Hematopoietic multipotent progenitor cell treated with erythropoietin and hydrocortisone succinate and interleukin-3 and kit ligand, for 8 days (in vitro differentiated cells): ENCODE measurements at regions not wholly inside any gene's neighbourhood (a gene's known extent, or its start where the extent isn't known, plus 50 kb on each side); places are given as distances from the start of the nearest gene placed in this dataset.

Experiments used
- DNase-seq: peaks from one replicate; pipeline ENCODE4 v3.0.0-alpha.2; 2015

DNA sequence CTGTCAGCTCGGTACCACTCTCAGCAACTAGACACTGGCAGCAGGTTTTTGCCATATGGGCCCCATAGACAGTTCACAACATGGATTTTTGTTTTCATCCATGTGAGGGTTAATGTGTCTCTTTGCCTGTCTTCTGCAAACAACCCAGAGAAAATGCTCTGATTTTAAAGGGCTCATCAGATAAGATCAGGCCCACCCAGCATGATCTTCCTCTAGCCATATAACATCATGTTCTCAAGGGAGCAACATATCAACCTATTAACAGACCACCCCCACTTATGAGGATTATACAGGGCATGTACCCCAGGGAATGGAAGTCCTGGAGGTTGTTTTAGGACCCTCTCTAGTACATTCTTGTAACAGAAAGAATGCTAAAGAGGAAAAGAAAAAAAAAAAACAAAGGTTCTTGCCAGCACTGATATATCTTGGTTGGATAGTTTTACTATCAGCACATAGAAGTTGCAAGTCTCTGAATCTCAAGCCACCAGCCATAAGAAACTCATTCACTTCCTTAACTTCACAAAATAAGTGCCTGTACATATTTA is 1015.1 kb downstream of the TLE4 start:
- no peak for DNase-seq

DNA sequence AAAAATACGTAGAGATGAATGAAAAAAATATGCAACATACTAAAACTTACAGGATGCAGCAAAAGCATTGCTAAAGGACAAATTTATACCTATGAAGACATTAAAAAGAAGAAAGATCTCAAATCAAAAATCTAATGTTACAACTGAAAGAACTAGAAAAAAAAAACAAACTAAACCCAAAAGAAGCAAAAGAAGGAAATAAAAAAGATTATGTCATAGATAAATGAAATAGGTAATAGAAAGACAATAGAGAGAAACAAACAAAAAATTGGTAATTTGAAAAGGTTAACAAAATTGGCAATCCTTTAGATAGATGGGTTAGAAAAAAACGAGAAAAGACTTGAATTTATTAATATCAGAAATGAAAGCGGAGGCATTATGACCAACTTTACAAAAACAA is 1000.2 kb downstream of the TLE4 start:
- no peak for DNase-seq

DNA sequence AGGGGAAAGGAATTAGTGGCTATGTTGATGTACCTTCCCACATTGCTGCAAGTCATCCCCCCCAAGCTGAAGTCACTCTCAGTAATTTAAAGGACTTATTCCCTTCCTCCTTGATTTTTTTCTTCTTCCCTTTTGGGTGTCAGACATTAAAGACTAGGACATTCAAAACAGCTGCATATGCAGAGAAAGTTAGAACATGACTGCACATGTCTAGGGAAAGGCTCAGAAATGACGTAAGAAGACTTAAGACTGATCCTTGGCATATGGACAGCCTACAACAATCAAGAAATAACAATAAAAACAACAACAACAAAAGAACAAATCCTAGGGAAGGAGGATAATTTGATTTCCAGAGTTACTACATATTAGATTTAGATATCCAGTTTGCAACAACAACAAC is 997.5 kb downstream of the TLE4 start:
- DNase-seq = no peak

DNA sequence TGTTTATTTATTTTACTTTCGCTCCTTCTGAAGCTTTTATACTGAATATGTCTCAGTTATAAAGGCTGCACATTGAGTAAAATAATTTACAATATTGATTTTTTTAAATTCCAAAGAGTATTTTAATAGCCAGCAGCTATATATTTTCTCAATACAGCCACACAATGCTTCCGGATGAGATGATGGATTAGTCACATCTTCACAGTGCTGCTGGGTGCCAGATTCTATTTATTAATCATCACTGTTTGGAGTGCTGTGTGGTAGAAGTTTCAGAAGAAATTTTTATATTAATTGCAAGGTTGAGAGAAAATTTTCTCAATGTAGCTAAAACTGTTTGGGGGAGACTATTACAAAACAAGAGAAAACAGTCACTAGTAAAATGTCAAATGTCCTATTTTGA is 989.8 kb downstream of the TLE4 start:
- no peak for DNase-seq

DNA sequence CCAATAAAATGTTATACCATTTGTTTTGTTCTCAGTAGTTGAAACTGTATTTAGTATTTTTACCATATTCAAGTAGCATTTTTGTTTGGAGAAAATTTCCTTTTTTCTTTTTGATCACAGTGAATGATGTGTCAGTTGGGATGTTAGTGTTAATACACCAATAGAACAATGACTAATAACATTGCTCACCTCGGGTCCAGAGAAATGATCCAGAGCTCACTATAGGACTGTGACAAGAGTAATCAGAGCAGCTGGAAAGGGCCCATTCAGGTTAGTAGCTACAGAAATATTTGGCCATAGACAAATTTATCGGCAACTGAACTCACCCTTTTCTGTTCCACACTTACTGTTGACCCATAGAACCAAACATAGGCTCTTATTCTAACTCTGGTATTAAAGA is 989.2 kb downstream of the TLE4 start:
- DNase-seq = no peak

DNA sequence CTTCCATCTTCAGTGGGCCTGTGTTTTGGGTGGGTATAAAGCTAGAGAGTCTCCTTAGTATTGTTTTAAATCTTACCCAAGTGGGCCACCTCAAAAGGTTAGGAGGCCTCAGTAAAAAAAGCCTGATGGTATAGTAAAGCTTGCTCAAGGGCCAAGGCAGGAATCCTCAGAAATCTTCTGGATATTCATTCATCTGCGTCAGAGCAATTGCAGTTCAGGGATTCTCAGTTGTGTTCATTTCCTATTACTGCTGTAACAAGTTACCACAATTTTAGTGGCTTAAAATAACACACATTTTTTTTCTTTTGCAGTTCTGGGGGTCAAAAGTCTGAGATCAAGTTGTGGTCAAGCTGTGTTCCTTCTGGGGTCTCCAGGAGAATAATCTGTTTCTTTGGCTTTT is 985.5 kb downstream of the TLE4 start:
- DNase-seq = no peak

DNA sequence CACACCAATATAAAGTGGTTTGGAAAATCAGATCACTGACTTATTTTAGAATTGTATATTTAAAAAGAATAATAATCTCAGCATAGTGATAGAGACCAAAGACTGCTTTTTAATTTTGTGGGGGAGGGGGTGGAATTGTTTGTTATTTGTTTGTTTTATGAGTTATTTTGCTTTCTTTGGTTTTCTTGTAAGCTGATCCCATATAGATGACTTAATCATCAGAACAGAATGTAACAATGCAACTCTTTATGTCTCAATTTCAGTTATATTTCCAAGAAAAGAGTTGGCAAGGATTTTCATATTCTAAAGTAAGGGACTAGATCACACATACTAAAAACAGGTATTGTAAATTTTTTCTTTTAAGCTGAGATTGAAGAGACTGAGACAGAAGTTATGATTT is 984.9 kb downstream of the TLE4 start:
- DNase-seq = no peak

DNA sequence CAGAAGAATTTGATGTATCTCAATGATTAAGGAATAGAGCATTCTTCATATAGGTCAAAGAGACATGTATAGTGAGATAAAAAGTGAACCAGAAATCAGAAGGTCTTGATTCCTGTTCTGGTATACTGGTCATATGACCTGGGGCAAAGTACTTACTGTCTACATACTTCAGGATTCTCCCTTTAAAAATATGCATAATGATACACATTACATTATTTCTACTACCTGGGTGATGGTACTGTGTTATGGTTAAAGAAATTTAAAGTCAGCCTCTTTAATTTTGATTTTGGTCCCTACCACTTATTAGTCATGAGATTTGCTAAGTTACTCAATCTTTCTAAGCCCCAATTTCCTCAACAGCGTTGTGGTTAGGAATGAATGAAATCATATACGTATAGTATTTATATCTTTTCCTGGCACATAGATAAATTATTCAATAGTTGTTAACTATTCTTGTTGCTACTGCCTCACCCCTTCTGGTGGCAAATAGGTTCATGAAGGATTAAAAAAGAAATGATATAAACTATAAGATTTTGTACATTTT is 984.1 kb downstream of the TLE4 start:
- no peak for DNase-seq

DNA sequence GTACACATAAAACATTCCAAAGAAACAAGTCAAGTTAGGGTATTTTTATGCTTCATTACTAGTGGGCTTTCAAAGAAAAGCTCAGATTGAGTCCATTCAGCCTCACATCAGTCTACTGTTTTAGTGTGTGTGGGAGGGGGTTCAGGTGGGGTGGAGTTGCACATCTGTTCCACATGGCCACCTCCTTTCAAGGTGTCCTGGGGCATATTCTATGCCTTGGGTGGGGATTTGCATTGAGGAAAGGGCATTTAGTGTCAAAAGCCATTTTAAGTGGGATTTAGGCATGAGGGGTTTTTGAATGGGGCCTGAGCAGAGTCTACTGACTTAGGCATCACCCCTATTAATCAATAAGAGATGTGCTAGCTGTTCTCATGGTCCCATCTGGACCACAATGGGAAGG is 983.1 kb downstream of the TLE4 start:
- DNase-seq = no peak

DNA sequence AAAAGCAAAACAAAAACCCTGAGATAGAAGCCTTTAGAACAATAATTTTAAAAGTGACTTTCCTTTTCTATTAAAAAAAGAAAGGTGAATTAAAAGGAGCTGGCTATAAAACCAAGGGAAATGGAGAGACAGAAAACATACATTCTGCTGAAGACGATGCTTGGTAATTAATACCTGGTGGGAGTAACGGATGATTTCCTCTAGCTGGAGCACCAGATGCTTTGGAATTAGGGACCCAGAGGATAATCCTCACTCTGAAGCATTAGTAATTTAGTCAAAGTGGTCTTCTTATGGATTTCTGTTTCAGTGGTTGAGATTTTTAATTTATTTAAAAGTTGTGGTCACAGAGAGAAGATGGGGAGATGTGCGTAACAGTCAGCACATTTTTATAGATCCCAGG is 982.5 kb downstream of the TLE4 start:
- DNase-seq = no peak

DNA sequence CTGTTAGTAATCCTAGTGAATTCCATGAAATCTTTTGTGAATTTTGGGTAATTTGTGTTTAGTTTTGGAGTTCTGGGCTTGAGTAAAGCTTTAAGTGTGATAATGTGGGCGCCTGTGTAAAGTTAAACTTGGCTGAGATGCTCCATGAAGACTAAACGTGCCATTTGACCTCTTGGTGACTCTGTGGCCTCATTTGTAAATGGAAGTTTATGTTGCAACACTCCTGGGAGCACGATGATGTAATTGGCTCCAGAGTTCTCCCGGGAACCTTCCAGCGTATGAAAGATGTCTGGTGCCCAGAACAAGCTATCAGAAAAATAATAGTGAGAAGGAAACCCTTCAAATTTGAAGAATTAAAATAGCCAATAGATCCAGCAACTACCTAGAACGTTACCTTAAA is 981.2 kb downstream of the TLE4 start:
- DNase-seq = no peak

DNA sequence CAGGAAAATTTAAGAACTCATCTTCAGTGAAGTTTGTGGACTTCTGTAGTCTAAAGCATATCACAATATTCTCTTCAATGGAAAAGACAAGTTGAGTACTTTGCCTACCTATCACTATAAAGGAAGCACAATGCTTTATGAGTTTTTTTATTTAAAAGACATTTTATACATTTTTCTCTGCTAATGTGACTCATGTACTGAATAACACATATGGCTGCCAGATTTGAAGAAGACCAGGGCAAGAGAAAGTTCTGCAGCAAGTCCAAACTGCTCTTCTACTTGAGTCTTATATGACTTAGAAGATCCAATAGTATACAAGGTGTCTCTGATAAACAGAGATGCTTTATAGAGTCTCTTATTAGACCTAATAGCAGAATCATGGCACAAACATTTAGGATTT is 978.4 kb downstream of the TLE4 start:
- DNase-seq = no peak

DNA sequence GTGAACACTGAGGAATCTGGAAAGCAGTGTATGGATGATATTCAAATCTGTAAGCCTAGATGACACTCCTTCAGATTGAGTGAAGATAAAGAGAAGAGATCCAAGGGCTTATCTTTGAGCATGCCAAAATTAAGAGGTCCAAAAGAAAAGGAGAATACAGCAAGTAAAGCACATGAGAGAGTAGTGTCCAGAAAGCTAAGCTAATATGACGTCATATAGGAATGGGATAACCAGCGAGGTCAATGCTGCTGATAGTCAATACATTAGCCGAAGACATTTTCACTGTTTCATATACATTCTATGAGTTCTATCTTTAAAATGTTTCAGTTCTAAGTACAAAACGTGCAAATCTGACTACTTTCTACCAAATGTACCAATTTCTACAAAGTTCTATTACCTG is 975.8 kb downstream of the TLE4 start:
- DNase-seq = no peak

DNA sequence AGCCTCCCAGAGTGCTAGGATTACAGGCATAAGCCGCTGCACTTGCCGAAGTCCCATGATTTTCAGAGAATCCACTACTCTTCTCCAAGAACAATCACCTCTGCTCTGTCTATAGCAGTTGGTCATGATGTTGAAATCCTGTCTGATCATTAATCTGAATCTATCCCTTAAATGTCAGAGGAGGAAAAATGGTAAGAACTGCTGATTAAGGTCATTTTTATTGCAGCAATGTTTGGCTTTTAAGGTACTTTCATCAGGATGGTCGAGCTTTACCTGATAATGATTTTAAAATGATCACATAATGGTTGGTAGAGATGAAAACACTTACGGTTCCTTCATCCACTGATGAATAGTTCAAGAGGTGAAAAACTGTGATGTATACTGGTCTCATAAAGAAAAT is 968.6 kb downstream of the TLE4 start:
- DNase-seq = no peak

DNA sequence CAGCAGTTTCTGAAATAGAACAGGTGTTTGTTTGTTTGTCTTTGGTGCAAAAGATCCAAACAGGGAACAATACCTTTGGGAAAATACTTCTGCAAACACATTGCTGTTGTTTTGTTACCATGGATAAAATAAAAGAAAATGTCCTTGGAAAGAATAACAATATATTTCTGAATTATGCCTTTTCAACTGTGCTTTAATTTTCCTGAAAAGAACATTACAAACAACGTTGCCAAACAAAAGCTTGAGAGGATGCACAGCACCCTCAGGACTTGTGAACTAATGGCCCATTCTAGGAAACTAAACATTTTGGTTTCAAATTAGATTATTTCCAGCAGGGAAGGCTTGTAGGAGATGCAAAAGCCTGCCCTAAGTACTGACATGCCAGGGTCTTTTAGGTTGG is 967.2 kb downstream of the TLE4 start:
- DNase-seq = no peak

DNA sequence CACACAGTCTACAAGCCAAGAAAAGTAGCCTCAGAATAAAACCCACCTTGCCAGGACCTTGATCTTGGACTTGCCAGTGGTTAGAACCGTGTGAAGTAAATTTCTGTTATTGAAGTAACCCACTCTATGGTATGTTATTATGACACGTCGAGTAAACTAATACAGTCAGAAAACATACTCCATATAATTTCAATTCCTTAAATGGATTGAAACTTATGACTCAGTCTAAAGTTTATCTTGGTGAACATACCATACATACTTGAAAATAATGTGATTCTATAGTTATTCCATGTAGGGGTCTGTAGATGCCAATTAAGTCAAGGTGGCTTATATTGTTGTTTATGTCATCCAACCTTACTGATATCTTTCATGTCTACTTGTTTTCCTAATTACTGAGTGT is 950.7 kb downstream of the TLE4 start:
- no peak for DNase-seq

DNA sequence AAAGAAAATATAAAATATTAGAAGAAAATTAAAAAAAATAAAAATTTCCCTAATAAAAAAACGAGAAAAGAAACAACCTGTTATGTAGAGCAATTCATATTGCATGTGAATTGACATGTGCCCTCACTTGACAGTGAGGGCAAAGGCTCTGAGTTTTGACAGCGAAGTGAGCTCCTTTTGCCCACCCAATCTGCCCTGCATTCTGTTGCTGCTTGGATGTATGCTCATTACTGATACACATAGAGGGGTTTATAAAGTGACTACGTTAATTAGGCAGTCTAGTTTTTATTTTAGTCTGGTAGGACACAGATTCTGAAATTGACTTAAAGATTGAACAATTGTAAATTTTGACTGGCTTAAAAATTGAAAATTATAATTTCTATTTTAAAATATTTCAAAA is 949.4 kb downstream of the TLE4 start:
- no peak for DNase-seq

DNA sequence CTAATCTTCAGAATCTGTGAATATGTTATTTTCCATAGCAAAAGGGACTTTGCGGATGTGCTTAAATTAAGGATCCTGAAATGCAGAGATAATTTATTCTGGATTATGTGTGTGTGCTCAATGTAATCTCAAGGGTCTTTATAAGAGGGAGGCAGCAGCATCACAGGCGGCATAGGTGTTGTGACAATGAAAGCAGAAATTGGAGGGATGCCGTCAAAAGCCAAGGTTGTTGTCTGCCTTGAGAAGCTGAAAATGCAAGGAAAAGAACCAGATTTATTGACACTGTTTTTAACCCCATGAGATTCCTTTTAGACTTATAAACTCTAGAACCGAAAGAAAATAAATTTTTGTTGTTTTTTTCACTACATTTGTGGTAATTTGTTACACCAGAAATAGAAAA is 948.5 kb downstream of the TLE4 start:
- DNase-seq = no peak

DNA sequence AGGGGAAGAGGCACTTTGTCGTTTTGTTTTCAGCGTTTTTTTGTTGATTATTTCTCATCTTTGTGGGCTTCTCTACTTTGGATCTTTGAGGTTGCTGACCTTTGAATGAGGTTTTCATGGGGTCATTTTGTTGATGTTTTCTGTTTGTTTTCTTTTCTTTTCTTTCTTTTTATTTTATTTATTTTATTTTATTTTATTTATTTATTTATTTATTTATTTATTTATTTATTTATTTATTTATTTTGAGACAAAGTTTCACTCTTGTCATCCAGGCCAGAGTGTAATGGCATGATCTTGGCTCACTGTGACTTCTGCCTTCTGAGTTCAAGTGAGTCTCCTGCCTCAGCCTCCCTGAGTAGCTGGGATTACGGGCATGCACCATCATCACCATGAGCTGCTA is 946.7 kb downstream of the TLE4 start:
- DNase-seq = no peak

DNA sequence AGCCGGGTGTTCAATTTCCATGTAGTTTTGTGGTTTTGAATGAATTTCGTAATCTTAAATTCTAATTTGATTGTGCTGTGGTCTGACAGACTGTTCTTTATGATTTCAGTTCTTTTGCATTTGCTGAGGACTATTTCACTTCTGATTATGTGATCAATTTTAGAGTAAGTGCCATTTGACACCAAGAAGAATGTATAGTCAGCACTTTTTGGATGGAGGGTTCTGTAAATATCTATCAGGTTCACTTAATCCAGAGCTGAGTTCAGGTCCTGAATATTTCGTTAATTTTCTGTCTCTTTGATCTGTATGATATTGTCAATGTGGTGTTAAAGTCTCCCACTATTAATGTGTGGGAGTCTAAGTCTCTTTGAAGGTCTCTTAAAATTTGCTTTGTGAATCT is 944.9 kb downstream of the TLE4 start:
- DNase-seq = no peak

DNA sequence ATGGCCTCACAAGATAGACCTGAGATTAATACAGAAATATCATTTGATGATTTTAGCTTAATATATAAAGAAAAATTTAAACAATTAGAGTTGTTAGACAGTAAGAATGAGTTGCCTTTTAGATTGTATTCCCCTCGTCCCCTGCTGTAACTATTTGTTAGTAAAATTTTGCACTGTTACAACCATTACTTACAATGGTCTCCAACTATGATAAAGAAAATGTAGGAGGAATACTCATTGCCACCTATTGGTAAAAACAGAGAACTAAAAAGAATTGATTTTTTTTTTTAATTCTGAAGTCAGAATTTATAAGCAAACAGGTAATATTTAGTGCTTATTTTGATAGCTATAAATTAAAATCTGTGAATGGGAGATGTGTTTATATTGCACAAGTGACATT is 937.6 kb downstream of the TLE4 start:
- DNase-seq = no peak

DNA sequence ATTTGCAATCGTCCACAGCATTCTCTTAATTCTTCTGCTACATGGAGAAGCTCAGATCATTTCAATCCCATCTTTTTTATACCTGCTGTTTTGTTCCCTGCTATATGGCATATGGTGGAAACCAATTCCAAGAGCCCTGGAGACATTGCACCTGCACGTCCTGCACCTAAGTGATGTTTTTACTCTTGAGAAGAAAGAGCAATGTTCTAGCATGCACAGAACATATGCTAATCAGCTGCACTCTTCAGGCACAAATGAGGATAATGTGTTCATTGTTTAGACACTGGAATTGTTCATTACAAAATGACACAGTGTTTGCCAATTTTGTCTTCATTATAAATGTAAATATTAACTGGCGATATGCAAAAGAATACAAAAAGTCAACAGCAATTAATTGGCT is 935.8 kb downstream of the TLE4 start:
- DNase-seq = no peak

DNA sequence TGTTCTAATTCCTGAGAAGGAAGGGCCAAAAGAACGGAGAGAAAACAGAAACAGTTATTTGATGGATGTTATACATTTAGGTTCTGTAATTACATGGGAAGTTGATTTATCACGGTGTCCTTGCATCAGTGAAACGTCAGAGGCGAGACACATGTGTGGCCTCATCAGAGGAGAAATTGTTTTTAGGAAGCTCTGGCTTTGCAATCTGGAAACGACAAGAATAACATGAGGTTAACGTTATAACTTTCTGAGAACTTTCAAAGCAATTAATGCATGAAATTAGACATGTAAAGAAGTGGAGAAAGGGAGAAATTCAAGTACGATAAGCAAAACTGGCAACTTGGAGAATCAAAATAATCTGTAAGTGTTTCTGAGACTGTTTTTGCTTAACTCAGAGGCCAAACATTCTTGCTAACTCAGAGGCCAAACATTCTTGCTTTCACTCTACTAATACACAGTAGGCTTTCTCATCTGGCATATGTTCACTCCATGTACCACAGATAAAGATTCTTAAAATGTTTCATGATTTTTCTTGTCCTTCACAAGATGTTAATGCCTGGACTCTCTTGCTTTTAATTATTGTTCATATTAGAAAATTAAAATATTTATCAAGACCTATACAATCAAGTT is 933.0 kb downstream of the TLE4 start:
- DNase-seq = no peak

DNA sequence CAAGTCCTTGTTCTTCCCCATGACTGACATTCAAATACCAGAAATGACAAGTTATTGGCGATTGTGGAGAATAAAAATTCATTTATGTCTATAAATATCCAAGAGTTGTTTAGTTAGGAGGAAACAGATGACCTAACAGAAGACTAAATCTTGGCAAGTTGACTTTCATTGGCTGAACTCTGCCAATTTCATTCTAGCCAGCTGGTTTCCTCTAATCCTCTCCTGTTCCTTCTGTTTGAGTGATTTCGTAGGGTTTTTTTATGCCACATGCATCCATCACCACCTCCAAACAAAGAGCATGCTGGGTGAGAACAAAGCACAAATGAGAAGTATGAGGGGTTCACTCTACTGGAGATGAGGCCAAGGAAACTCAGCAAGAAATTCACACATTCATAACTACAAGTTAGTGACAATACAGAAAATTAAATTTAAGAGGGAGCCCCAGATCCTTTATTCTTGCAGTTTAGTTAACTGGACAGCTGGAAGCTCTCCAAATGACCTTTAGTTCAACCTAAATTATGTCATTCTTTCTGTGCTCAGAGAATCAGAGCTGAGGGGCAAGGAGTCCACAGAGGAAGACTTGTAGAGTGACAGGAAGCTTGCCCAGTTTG is 932.0 kb downstream of the TLE4 start:
- no peak for DNase-seq

DNA sequence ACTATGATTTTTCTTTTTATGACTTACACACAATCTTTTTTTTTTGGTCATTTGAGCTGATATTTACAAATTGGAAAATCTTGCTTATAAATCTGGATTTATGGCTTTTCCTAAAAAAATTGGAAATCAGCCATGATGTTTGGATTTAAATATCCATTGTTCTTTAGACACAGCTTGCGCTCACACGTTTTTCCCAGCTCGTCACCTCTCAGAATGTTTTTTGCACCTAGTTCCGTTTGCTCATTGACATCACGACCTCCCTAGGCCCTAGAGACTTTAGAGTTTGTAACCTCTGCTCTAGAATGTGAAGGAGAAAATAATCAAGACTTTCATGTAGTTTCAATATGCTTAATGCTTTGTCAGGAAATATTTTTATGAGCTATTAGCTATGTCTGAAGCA is 930.5 kb downstream of the TLE4 start:
- DNase-seq = no peak
